Prostate gland (tissue), 2 donors: ENCODE measurements at regions not wholly inside any gene's neighbourhood (a gene's known extent, or its start where the extent isn't known, plus 50 kb on each side); places are given as distances from the start of the nearest gene placed in this dataset.

Experiments used
- POLR2A ChIP-seq: fragments of 450-650 bp; IDR thresholded peaks from one replicate; pipeline ENCODE4 v1.6.1; 2016; ENCODE audit warnings: antibody characterized with exemption, mild to moderate bottlenecking
- POLR2AphosphoS5 ChIP-seq: sonication (generic); formaldehyde crosslinking; IDR thresholded peaks from one replicate; pipeline ENCODE4 v1.6.1; 2017; ENCODE audit warnings: antibody characterized with exemption
- TF ChIP-seq, protein P1 (sequence below), 4 experiments: fragments of 200-600 bp in 2 of 4; fragments of 450-650 bp in 2 of 4; sonication (generic) in 2 of 4; IDR thresholded peaks; 1 replicate in 3 of 4; 2 replicates in 1 of 4; pipeline ENCODE4 v1.5.1; 2016 to 2019; ENCODE audit warnings: antibody characterized with exemption in 4 of 4, mild to moderate bottlenecking in 2 of 4, moderate library complexity in 2 of 4

- TF ChIP-seq, protein P1, sequence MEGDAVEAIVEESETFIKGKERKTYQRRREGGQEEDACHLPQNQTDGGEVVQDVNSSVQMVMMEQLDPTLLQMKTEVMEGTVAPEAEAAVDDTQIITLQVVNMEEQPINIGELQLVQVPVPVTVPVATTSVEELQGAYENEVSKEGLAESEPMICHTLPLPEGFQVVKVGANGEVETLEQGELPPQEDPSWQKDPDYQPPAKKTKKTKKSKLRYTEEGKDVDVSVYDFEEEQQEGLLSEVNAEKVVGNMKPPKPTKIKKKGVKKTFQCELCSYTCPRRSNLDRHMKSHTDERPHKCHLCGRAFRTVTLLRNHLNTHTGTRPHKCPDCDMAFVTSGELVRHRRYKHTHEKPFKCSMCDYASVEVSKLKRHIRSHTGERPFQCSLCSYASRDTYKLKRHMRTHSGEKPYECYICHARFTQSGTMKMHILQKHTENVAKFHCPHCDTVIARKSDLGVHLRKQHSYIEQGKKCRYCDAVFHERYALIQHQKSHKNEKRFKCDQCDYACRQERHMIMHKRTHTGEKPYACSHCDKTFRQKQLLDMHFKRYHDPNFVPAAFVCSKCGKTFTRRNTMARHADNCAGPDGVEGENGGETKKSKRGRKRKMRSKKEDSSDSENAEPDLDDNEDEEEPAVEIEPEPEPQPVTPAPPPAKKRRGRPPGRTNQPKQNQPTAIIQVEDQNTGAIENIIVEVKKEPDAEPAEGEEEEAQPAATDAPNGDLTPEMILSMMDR (IDR thresholded peaks at IDR 0.05): no peak
- no peak for TF ChIP-seq POLR2A
- TF ChIP-seq POLR2AphosphoS5: no peak
Measured at GRCh38 chr10:52858722-52859121, 86.1 kb upstream of the MBL2 start.
